ENCODE measurements at regions not wholly inside any gene's neighbourhood (a gene's known extent, or its start where the extent isn't known, plus 50 kb on each side); places are given as distances from the start of the nearest gene placed in this dataset.

DNA sequence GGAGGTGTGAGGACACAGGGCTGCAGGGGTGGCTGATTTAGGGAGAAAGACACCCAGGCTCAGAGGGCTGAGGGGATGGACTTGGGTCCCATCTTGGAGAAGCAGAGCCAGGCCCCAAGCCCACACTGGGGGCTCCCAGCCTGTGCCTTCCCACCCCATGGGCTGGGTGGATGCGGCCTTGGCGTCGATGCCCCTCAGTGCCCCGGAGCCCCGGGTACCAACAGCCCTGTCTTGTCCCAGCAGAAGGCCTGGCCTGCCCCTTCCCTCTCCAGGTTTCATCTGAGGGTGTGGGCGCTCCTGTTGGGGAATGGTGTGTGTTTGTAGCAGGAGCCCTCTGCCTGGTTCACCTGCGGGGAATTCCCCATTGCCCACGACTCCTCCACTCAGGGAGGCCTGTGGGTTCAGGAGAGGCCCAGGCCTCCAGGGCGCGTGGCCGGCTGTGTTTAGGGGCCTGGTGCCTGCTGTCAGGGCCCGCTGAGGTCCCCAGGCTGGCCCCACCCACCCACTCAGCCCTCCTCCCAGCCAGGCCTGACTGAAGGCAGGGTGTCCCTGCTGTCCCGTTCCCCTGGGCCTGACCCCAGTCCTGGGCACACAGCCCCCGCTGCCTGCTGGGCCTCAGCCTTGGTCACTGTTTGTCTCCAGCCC lies 51.1 kb upstream of the BEGAIN start:
- no peak overlapping the region for H3K4me3 ChIP-seq (ENCODE audit: low read depth, low read length)
- no peak for DNase-seq (ENCODE audit: low read depth)
- TF ChIP-seq, protein P1, sequence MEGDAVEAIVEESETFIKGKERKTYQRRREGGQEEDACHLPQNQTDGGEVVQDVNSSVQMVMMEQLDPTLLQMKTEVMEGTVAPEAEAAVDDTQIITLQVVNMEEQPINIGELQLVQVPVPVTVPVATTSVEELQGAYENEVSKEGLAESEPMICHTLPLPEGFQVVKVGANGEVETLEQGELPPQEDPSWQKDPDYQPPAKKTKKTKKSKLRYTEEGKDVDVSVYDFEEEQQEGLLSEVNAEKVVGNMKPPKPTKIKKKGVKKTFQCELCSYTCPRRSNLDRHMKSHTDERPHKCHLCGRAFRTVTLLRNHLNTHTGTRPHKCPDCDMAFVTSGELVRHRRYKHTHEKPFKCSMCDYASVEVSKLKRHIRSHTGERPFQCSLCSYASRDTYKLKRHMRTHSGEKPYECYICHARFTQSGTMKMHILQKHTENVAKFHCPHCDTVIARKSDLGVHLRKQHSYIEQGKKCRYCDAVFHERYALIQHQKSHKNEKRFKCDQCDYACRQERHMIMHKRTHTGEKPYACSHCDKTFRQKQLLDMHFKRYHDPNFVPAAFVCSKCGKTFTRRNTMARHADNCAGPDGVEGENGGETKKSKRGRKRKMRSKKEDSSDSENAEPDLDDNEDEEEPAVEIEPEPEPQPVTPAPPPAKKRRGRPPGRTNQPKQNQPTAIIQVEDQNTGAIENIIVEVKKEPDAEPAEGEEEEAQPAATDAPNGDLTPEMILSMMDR (IDR thresholded peaks at IDR 0.05; ENCODE audit: control insufficient read depth, extremely low read depth, insufficient read depth), result no peak

GRCh38 chr14:100639280-100639679 lies 52.1 kb upstream of the BEGAIN start:
- H3K4me3 ChIP-seq (ENCODE audit: low read depth, low read length), result no peak overlapping the region
- no peak for DNase-seq (ENCODE audit: low read depth)
- TF ChIP-seq, protein P1 (IDR thresholded peaks at IDR 0.05; ENCODE audit: control insufficient read depth, extremely low read depth, insufficient read depth), result no peak

DNA sequence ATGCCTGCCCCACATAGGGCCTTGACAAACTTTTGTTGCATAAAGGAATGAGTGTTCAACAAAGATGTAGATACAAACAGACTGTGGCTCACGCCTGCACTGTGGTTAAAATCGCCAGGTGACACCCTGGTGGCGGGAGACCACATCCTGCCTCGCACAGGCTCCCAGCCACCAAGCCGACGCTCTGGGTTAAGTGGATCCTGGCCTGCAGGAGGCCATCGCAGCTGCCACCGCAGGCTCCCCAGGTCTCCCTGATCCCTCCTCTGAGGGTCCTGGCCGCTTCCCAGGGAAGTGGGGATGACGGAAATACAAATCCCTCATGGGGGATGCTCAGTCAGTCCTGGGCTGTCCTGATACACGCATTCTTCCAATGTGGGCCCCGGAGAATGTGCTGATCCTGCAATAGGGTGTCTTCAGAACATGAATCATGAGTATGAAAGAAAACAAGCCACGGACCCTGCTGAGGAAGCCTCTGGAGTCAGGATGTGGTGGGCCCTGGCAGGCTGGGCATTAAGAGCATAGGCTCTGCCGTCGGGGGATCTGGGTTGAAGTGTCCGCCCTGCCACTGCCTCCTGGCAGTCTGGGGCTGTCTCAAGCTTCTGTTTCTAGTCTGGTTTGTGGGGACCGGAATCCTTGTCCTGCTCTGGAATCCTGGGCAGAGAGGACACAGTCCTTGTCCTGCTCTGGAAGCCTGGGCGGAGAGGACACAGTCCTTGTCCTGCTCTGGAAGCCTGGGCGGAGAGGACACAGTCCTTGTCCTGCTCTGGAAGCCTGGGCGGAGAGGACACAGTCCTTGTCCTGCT lies 53.5 kb upstream of the BEGAIN start:
- no peak overlapping the region for H3K4me3 ChIP-seq (ENCODE audit: low read depth, low read length)
- TF ChIP-seq, protein P1 (IDR thresholded peaks at IDR 0.05; ENCODE audit: control insufficient read depth, extremely low read depth, insufficient read depth), result no peak
- DNase-seq (ENCODE audit: low read depth), result no peak

DNA sequence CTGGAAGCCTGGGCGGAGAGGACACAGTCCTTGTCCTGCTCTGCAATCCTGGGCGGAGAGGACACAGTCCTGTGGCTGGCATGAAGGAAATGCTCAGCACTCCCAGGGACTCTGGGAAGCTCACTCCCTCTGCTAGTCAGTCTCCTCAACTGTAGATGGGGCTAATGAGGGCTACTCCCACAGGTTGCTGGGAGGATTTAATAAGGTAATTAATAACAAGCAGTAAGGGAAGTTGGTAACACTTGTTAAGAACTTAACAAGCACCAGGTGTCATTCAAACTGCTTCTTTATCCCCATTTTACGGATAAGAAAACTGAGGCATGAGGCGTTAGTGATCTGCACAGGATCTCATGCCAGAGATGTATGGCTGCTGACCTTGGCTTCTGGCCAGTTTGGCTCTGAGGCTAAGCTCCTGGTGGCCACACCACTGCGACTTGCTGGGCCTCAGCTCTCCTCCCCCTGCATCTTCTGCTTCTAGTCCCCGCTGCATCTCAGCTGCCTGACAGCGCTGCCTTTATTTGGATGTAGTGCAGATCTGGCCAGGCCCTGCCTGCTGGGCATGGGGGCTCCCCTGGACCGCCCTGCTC lies 54.1 kb upstream of the BEGAIN start:
- no peak overlapping the region for H3K4me3 ChIP-seq (ENCODE audit: low read depth, low read length)
- DNase-seq (ENCODE audit: low read depth), result no peak
- TF ChIP-seq, protein P1 (IDR thresholded peaks at IDR 0.05; ENCODE audit: control insufficient read depth, extremely low read depth, insufficient read depth), result no peak

GRCh38 chr14:100643426-100643825 lies 56.2 kb upstream of the BEGAIN start:
- no peak for DNase-seq (ENCODE audit: low read depth)
- TF ChIP-seq, protein P1 (IDR thresholded peaks at IDR 0.05; ENCODE audit: control insufficient read depth, extremely low read depth, insufficient read depth), result no peak
- H3K4me3 ChIP-seq (ENCODE audit: low read depth, low read length), result no peak overlapping the region

DNA sequence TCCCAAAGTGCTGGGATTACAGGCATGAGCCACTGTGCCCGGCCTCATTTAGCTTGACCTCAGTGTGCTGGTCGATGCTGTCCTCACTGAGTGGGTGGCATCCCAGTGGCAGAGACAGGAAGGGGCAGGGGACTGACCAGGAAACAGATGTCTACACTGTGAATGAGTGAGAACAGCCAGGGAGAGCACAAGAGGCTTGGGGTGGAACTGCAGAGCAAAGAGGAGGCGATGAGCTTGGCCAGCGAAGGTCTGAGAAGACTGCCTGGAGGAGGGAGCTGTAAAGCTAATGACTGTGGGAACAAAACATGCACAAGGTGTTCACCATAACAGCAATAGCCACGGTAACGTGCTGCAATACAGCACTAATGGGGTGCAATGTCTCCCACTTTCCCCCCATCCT lies 57.2 kb upstream of the BEGAIN start:
- no peak for DNase-seq (ENCODE audit: low read depth)
- TF ChIP-seq, protein P1 (IDR thresholded peaks at IDR 0.05; ENCODE audit: control insufficient read depth, extremely low read depth, insufficient read depth), result no peak
- no peak overlapping the region for H3K4me3 ChIP-seq (ENCODE audit: low read depth, low read length)
